ENCODE measurements at regions not wholly inside any gene's neighbourhood (a gene's known extent, or its start where the extent isn't known, plus 50 kb on each side); places are given as distances from the start of the nearest gene placed in this dataset.

DNA sequence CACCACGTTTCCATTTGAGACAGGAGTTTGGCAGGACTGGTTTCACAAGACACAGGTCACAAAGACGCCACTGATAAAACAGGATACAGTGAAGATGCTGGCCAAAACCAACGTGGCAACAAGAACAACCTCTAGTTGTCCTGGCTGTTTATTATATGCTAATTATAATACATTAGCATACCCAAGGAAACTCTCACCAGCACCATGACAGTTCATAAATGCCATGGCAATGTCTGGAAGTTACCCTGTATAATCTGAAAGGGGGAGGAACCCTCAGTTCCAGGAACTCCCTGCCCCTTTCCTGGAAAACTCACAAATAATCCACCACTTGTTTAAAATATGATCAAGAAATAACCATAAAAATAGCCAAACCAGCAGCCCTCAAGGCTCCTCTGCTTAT, 148.3 kb downstream of the RBM43 start (continued):
- TF ChIP-seq, protein P1, sequence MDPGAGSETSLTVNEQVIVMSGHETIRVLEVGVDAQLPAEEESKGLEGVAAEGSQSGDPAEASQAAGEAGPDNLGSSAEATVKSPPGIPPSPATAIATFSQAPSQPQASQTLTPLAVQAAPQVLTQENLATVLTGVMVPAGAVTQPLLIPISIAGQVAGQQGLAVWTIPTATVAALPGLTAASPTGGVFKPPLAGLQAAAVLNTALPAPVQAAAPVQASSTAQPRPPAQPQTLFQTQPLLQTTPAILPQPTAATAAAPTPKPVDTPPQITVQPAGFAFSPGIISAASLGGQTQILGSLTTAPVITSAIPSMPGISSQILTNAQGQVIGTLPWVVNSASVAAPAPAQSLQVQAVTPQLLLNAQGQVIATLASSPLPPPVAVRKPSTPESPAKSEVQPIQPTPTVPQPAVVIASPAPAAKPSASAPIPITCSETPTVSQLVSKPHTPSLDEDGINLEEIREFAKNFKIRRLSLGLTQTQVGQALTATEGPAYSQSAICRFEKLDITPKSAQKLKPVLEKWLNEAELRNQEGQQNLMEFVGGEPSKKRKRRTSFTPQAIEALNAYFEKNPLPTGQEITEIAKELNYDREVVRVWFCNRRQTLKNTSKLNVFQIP (CRISPR knock-in tag; IDR thresholded peaks at IDR 0.05; ENCODE audit: borderline replicate concordance, low read depth) = no peak
- TF ChIP-seq, protein P2, sequence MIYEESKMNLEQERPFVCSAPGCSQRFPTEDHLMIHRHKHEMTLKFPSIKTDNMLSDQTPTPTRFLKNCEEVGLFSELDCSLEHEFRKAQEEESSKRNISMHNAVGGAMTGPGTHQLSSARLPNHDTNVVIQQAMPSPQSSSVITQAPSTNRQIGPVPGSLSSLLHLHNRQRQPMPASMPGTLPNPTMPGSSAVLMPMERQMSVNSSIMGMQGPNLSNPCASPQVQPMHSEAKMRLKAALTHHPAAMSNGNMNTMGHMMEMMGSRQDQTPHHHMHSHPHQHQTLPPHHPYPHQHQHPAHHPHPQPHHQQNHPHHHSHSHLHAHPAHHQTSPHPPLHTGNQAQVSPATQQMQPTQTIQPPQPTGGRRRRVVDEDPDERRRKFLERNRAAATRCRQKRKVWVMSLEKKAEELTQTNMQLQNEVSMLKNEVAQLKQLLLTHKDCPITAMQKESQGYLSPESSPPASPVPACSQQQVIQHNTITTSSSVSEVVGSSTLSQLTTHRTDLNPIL (CRISPR knock-in tag; IDR thresholded peaks at IDR 0.05; ENCODE audit: low read depth) = no peak
- TF ChIP-seq GLIS3 (CRISPR knock-in tag; IDR thresholded peaks at IDR 0.05) (no peak), ZNF70 (CRISPR knock-in tag; IDR thresholded peaks at IDR 0.05) (no peak), ZFP3 (CRISPR knock-in tag; IDR thresholded peaks at IDR 0.05) (no peak), CSDC2 (CRISPR knock-in tag; IDR thresholded peaks at IDR 0.05) (no peak), ESRRG (CRISPR knock-in tag; IDR thresholded peaks at IDR 0.05) (no peak), ZNF565 (CRISPR knock-in tag; conservative IDR thresholded peaks at IDR 0.05; ENCODE audit: low read depth) (no peak), BACH2 (CRISPR knock-in tag; IDR thresholded peaks at IDR 0.05; ENCODE audit: borderline replicate concordance) (no peak)

DNA sequence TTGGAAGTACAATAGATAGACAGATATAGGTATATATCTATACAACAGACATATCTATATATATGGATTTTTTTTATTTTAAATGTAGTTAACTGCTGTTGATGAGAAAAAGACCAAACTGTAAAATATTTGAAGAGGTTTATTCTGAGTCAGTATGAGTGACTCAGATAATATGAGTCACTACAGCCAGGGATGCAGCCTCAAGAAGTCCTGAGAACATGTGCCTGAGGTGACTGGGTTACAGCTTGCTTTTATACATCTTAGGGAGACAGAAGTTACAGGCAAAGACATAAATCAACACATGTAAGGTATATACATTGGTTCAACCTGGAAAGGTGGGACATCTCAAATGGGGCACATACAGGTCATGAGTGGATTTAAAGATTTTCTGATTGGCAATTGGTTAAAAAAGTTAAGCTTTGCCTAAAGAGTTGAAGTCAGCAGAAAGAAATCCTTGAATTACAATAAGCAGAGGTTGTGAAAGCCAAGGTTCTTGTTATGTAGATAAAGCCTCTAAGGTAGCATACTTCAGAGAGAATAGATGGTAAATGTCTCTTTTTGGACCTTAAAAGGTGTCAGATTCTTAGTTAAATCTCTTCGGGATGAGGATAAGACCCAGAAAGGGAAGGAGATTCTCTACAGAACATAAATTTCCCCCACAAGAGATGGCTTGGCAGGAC, 149.9 kb downstream of the RBM43 start:
- TF ChIP-seq ARNTL (CRISPR knock-in tag; IDR thresholded peaks at IDR 0.05; ENCODE audit: borderline replicate concordance, low read depth) (no peak), ESRRG (CRISPR knock-in tag; IDR thresholded peaks at IDR 0.05) (no peak)
- peak; percentile 78 for ATAC-seq

DNA sequence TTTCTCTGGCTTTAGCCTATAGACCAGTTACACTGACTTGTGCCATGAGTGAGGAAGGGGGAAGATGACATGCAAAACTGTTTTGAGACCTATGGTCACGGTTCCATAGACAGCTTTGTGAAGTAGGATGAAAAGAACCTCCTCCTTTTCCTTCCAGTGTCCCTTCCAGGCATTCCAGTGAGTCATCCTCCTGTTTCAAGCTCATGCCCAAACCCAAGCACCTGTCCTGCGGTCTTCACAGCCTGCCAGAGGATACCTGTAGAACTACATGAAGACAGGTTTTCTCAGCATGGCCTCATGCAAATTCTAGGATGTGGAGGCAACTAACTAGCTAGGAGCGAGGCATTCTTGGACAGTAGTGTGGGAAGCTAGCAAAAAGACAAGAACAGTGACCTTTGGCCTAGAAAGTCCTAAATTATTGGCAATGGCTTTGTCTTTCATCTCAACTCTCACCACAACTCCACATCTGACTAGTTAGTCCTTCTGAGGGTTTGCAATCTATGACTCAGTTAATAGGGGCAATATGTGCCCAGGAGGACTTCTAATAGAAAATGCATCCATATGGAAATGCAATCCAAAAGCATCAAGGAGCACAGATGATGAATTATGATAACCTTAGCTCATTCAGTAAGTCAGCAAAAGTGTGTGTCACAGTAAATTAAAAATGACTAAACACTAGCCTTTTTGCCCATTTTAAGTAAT, 154.7 kb downstream of the RBM43 start:
- TF ChIP-seq ZNF70 (CRISPR knock-in tag; IDR thresholded peaks at IDR 0.05) (no peak), GLIS3 (CRISPR knock-in tag; IDR thresholded peaks at IDR 0.05) (no peak), RARB (CRISPR knock-in tag; IDR thresholded peaks at IDR 0.05) (no peak), TOX (CRISPR knock-in tag; IDR thresholded peaks at IDR 0.05; ENCODE audit: borderline replicate concordance) (no peak), ARNTL (CRISPR knock-in tag; IDR thresholded peaks at IDR 0.05; ENCODE audit: borderline replicate concordance, low read depth) (no peak), TCF4 (CRISPR knock-in tag; IDR thresholded peaks at IDR 0.05; ENCODE audit: borderline replicate concordance) (no peak), ZC3H10 (CRISPR knock-in tag; IDR thresholded peaks at IDR 0.05) (no peak), ZFP3 (CRISPR knock-in tag; IDR thresholded peaks at IDR 0.05) (no peak), ZNF565 (CRISPR knock-in tag; conservative IDR thresholded peaks at IDR 0.05; ENCODE audit: low read depth) (no peak), ZNF8 (CRISPR knock-in tag; IDR thresholded peaks at IDR 0.05) (no peak)
- TF ChIP-seq, protein P2 (CRISPR knock-in tag; IDR thresholded peaks at IDR 0.05; ENCODE audit: low read depth) = no peak
- TF ChIP-seq, protein P3, sequence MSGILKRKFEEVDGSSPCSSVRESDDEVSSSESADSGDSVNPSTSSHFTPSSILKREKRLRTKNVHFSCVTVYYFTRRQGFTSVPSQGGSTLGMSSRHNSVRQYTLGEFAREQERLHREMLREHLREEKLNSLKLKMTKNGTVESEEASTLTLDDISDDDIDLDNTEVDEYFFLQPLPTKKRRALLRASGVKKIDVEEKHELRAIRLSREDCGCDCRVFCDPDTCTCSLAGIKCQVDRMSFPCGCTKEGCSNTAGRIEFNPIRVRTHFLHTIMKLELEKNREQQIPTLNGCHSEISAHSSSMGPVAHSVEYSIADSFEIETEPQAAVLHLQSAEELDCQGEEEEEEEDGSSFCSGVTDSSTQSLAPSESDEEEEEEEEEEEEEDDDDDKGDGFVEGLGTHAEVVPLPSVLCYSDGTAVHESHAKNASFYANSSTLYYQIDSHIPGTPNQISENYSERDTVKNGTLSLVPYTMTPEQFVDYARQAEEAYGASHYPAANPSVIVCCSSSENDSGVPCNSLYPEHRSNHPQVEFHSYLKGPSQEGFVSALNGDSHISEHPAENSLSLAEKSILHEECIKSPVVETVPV (CRISPR knock-in tag; IDR thresholded peaks at IDR 0.05) = no peak
- ATAC-seq = peak; percentile 30; the same call in 2 of the 3 replicates

DNA sequence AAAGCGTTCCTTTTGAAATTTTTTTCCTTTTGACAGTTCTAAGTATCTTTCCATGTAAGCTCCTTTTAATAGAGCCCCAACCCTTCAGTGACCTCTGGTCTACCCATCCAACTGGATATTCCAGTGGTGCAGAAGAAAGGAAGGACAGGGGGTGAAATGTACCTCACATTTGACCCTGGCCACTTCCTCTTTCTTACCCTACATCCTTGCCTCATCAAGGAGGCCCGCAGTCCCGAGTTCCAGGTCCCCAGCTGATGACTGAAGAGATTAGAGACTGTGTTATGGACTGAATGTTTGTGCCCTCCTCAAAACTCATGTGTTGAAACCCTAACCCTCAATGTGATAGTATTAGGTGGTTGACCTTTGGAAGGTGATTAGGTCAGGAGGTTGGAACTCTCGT, 158.1 kb downstream of the RBM43 start:
- TF ChIP-seq ZNF70 (CRISPR knock-in tag; IDR thresholded peaks at IDR 0.05) (no peak), ZNF565 (CRISPR knock-in tag; conservative IDR thresholded peaks at IDR 0.05; ENCODE audit: low read depth) (no peak), ESRRG (CRISPR knock-in tag; IDR thresholded peaks at IDR 0.05) (no peak), GLIS3 (CRISPR knock-in tag; IDR thresholded peaks at IDR 0.05) (no peak), ZC3H10 (CRISPR knock-in tag; IDR thresholded peaks at IDR 0.05) (no peak)
- TF ChIP-seq, protein P3 (CRISPR knock-in tag; IDR thresholded peaks at IDR 0.05) = no peak
- ATAC-seq = no peak

DNA sequence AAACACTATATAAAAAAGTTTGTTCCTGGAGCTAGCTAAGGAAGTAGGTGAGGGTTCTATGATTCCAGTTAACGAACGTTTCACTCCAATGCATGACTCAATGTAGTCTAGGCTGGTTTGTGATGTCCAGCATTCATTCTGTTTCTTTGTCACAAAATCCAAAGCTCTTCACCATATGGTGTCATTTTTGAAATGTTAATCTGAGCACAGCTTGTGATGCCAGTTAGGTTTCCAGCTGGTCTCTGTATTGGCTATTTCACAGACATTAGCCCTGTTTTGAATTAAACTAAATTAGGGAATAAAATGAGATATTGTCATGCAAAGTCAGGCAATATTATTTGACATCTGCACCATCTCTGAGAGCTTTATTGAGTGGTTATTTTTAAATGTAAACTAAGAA, 159.4 kb downstream of the RBM43 start:
- TF ChIP-seq RARB (CRISPR knock-in tag; IDR thresholded peaks at IDR 0.05) = no peak
- peak; percentile 72; the same call in 1 of the 2 replicates for TF ChIP-seq TCF4 (CRISPR knock-in tag; IDR thresholded peaks at IDR 0.05; ENCODE audit: borderline replicate concordance)
- no peak for ATAC-seq
